ENCODE measurements at regions not wholly inside any gene's neighbourhood (a gene's known extent, or its start where the extent isn't known, plus 50 kb on each side); places are given as distances from the start of the nearest gene placed in this dataset.

GRCh38 chr10:113423981-113424721, 128.7 kb upstream of the HABP2 start:
- no peak for DNase-seq

- no peak for DNase-seq
Measured at GRCh38 chr10:113425008-113425407, 127.8 kb upstream of the HABP2 start.

DNA sequence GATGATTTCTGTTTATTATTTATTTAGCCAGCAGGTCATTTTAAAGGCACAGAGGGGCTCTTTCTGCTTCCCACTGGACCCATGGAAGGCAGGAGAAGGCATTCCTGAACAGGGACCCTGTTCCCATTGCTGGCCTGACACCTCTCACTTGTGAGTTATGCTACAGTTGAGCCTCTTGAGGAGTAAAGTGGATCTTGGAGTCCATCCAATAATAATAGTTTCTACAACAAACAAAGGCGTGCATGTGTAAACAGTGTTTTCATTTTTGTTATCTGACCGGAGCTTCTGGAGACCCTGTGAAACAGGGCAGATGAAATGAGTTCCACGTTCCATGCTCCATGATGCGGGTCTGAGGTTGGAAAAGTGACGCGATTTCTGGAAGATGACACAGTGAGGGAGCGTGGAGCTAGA, 127.3 kb upstream of the HABP2 start:
- no peak for DNase-seq

GRCh38 chr10:113426181-113426877, 126.5 kb upstream of the HABP2 start:
- no peak for DNase-seq

GRCh38 chr10:113427236-113427735, 125.6 kb upstream of the HABP2 start:
- no peak for DNase-seq

GRCh38 chr10:113427811-113428558, 124.9 kb upstream of the HABP2 start:
- DNase-seq, result no peak

- DNase-seq, result no peak
Measured at GRCh38 chr10:113430634-113431397, 122.0 kb upstream of the HABP2 start.

DNA sequence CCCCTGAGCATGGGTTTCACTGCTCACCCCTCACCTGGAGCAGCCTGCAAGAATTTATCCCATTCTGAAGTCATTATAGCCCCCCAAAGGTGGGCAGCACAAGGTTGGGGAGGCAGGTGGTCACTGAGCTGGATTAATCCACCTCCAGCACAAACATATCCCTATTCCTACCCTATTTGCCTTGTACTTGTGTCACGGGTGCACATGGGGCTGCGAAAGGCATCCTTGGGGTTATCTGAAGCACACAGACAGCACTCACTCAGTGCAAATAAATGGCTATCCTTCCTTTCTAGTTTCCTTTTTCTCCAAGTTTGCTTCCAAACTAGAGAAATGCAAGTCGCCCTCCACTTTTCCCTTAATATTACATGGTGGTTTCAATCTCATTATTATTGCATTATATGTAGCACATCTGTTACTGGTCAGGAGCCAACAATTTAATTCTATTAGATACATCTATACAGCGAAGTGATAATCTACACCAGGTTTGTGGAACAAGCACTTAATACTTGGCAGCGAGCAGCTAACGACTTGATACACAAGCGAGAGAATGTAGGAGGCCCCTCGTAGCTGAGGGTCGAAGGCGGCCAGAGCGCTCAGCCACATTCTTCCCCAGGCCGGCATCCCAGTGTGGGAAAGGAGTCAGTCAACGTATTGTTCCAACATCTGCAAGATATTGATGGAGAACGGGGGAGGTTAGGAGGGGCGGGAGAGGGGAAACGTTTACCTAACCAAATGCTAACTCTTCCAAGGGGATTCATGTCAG, 121.3 kb upstream of the HABP2 start:
- DNase-seq, result no peak

GRCh38 chr10:113433711-113434110, 119.1 kb upstream of the HABP2 start:
- DNase-seq, result no peak

DNA sequence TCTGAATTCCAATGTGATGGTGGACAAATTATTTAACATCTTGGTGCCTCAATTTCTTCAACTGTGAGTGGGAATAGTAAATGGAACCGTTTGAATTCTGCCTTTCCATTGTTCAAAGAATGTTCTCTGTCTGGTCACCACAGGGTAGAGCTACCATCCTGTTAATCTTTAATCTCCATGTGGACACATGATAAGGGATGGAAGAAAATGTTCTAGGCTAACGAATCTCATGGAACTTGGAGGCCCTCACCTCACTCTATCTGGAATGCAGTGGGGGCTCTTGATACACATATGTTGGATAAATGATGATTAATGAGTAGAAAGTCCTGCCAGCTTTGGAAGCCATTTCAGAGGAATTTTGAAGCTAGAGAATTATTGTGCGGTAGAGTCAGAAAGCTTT, 118.5 kb upstream of the HABP2 start:
- no peak for DNase-seq

GRCh38 chr10:113434950-113435349, 117.9 kb upstream of the HABP2 start:
- no peak for DNase-seq

DNA sequence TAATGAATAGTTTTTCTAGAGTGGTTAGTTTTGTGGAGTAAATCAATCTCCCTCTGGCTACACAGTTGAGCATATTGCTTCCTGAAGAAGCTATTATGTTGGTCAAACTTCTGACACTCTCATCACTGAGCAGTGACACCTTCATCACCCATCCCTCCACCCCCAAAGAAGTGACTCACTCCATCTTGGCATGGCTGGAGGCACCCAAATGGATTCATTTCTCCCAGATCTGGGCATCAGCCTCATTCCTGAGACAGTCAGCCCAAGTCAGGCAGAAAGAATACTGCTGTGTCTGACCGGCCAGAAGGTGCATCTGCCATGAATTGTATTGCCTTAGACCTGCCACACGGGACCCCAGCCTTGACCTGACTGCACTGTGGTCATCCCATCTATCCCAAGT, 117.0 kb upstream of the HABP2 start:
- DNase-seq, result no peak

GRCh38 chr10:113436851-113437250, 116.0 kb upstream of the HABP2 start:
- DNase-seq, result no peak

GRCh38 chr10:113438652-113439051, 114.2 kb upstream of the HABP2 start:
- DNase-seq, result no peak

DNA sequence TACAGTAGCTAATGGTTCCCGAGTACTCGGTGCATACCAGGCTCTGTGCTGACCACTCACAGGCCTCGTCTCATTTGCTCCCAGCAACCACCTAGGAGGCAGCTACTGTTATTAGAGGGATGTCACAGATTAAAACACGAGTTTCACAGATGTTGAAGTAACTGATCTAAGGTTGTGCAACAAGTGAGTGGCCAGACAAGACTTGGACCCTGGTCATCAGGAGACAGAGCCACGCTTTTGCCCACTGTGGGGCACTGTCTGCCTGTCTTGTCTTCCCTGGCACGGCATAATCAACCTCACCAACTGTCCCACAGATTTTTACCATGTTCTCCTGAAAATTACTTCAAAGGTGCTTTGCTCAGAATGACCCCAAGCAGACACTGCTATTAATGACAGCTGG, 111.6 kb upstream of the HABP2 start:
- no peak for DNase-seq

DNA sequence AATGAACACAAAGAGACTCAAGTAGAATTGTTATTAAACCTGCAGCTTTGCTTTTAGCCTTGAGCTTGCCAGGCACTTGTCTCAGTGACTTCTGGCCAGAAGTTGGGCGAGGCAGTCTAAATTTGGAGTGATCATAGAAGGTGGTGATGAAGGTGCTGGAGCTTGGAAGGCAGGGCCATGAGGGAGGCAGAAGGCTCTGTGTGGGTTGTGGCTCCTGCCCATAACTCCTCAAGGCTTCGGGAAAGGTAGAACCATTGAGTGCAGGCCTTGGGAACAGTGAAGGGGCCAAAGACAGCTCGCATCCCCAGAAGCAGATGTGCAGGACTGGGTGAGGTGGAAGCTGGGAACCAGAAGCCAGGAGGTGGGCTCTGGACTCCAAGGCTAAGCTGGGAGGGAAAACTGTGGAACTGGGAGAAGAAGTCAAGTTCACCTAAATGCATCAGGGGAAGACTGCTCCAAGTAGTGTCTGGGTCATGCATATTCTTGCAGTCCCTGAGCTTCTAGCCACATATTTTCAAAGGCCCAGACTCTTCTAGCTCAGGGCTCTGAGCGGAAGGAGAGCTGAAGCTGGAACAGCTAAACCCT, 111.1 kb upstream of the HABP2 start:
- no peak for DNase-seq

DNA sequence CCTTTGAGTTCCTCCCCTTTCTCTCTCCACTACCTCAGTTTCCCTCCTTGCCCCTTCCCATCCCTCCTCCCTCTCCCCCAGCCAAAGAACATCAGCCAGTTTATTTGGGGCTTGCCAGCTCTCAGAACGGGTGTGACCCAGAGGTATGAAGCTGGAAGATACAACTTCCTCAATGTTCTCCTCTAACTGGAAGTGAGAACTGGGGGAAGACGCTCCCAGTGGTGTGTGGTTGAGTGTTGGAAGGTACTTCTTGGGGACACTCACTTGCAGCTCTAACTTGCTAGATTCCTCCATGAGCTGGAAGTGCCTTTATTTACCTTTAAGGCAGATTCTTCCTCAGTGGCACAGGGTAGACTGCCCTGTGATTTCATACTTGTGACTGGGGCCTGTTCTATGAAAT, 110.5 kb upstream of the HABP2 start:
- DNase-seq, result no peak

GRCh38 chr10:113443141-113443925, 109.5 kb upstream of the HABP2 start:
- DNase-seq, result no peak

DNA sequence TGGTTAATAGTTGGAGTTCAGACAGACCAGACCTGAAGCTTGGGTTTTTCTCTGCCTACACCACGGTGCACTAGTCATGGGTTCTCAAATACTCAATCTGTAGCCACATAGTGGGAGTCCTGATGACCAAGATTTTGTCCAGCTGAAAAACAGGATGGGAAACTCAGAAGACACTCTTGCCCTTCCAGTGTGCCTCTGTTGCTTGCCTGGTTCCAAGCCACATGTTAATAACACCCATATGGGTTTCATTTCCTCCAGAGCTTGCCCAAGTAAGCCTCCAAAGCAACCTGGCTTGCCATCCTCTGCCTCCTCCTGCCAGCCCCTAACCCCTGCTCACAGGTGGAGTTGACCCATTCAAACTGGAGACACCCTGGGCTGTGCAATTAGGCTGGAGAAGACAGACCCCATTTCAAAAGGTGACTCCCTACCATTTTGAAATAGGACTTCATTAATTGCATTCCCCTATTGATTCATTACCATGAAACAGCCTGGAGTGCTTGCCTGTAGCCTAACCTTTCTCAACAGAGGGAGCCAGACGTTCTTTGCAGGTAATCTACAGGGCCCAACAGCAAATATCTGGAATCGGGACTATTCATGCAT, 108.0 kb upstream of the HABP2 start:
- DNase-seq, result no peak

GRCh38 chr10:113445736-113446135, 107.1 kb upstream of the HABP2 start:
- no peak for DNase-seq

DNA sequence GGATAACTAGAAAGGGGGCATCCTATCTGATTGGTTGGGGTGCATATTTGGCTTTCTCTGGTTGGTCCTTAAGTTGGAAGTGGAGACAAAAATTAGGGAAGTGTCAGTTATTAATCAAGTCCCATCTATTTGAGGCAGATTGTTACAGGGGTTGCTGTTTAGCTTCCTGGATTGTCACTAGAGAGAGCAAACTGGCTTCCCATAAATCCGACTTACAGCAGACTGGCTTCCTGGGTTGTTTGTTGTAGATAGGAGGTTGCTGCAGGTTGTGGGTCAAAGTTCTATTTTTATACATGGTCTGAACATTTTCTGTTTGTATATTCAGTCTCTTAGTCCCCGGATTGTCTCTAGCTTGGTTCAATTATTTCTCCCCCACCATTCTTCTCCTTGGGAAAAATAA, 106.1 kb upstream of the HABP2 start:
- DNase-seq, result no peak
